22Rv1 (cell line): ENCODE measurements at regions not wholly inside any gene's neighbourhood (a gene's known extent, or its start where the extent isn't known, plus 50 kb on each side); places are given as distances from the start of the nearest gene placed in this dataset.

Experiments used
- CTCF ChIP-seq: fragments of 450-650 bp; IDR thresholded peaks from 2 replicates; pipeline ENCODE4 v1.5.1; 2017; ENCODE audit warnings: mild to moderate bottlenecking
- ZFX ChIP-seq: fragments of 450-650 bp; IDR thresholded peaks from 2 replicates; pipeline ENCODE4 v1.6.1; 2017; ENCODE audit warnings: antibody characterized with exemption, borderline replicate concordance

DNA sequence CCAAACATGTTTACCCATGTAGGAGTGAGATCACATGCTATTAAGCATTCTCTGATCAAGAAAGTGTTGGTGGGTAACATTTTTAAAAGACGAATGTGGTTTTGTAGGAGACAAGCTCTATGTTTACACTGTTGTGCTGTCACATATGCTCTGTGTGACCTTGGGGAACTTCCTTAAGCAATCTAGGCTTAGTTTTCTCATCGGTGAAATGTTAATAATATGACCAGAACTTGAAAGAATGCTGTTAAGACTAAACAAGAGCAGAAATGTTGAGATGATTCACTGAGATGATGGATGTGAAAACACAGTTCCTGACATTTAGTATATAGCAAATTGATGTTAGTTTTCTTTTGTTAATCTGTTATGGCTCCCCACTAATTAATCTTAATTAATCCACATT, 860.9 kb upstream of the CNTNAP5 start:
- TF ChIP-seq CTCF = no peak
- TF ChIP-seq ZFX = no peak
